Loucy (cell line): ENCODE measurements at regions not wholly inside any gene's neighbourhood (a gene's known extent, or its start where the extent isn't known, plus 50 kb on each side); places are given as distances from the start of the nearest gene placed in this dataset.

Experiments
- H2AFZ ChIP-seq: fragments of 200-600 bp; sonication (generic); 2 replicates; pipeline ENCODE4 v1.6.0; 2016; ENCODE audit warnings: antibody characterized with exemption, mild to moderate bottlenecking, low read length, moderate library complexity
- H3F3A ChIP-seq: fragments of 200-600 bp; 2 replicates; pipeline ENCODE4 v1.6.0; 2016; ENCODE audit warnings: antibody characterized with exemption, low read depth, mild to moderate bottlenecking
- H3K27me3 ChIP-seq: fragments of 200-600 bp; sonication (generic); 2 replicates; pipeline ENCODE4 v1.6.1; 2014; ENCODE audit warnings: low read length, mild to moderate bottlenecking; ENCODE audit not compliant: insufficient read depth, poor library complexity, severe bottlenecking
- H3K36me3 ChIP-seq: fragments of 200-600 bp; sonication (generic); 2 replicates; pipeline ENCODE4 v1.6.1; 2016; ENCODE audit warnings: low read length; ENCODE audit not compliant: insufficient read depth
- H3K4me1 ChIP-seq: fragments of 200-600 bp; sonication (generic); 2 replicates; pipeline ENCODE4 v1.5.1; 2014; ENCODE audit warnings: low read length, mild to moderate bottlenecking; ENCODE audit not compliant: insufficient read depth, poor library complexity, severe bottlenecking
- H3K4me2 ChIP-seq: fragments of 200-600 bp; sonication (generic); 2 replicates; pipeline ENCODE4 v1.6.0; 2014; ENCODE audit warnings: antibody characterized with exemption, low read length, low read depth, mild to moderate bottlenecking; ENCODE audit not compliant: poor library complexity, severe bottlenecking
- H3K4me3 ChIP-seq: fragments of 200-600 bp; sonication (generic); 2 replicates; pipeline ENCODE4 v1.5.1; 2014; ENCODE audit warnings: low read length, mild to moderate bottlenecking, mixed read lengths; ENCODE audit not compliant: poor library complexity, severe bottlenecking
- H3K79me2 ChIP-seq: fragments of 200-600 bp; sonication (generic); 2 replicates; pipeline ENCODE4 v1.6.1; 2014; ENCODE audit warnings: low read length; ENCODE audit not compliant: insufficient read depth
- H3K9ac ChIP-seq: fragments of 200-600 bp; sonication (generic); 2 replicates; pipeline ENCODE4 v1.6.0; 2014; ENCODE audit warnings: mild to moderate bottlenecking, low read depth, low read length, moderate library complexity; ENCODE audit not compliant: poor library complexity, severe bottlenecking
- H3K9me2 ChIP-seq: fragments of 200-600 bp; sonication (generic); replicated peaks from 2 replicates; pipeline ENCODE4 v1.6.1; 2016; ENCODE audit warnings: low read depth, low read length, mixed read lengths
- H3K9me3 ChIP-seq: fragments of 200-600 bp; sonication (generic); 2 replicates; pipeline ENCODE4 v1.6.1; 2014; ENCODE audit warnings: mild to moderate bottlenecking, antibody characterized with exemption, low read length, low read depth; ENCODE audit not compliant: insufficient read depth
- H4K20me1 ChIP-seq: fragments of 200-600 bp; sonication (generic); 2 replicates; pipeline ENCODE4 v1.6.0; 2014; ENCODE audit warnings: antibody characterized with exemption, low read length, mild to moderate bottlenecking; ENCODE audit not compliant: insufficient read depth, poor library complexity, severe bottlenecking
- CTCF ChIP-seq: fragments of 200-600 bp; sonication (generic); conservative IDR thresholded peaks from 2 replicates; pipeline ENCODE4 v1.5.1; 2014; ENCODE audit warnings: mild to moderate bottlenecking, antibody characterized with exemption, low read length
- EZH2phosphoT487 ChIP-seq: fragments of 200-600 bp; IDR thresholded peaks from 2 replicates; pipeline ENCODE4 v1.6.1; 2018; ENCODE audit warnings: antibody characterized with exemption, mild to moderate bottlenecking, moderate library complexity, borderline replicate concordance

DNA sequence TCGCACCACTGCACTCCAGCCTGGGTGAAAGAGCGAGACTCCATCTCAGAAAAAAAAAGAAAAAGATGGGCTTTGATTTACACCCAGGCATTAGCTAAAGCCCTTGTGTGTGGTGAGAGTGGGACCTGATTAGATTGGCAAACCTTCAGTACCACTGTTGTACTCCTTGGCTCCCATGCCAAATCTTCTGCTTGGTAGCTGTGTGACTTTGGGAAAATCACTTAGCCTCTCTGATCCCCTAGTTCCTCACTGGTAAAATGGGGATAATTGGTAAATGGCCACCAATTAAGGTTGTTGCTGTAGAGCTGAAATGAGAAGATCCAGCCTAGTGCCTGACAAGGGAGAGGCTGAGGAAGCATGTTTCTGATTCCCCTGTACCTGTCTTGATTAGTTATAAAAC, 63.7 kb downstream of the SLC25A47 start:
- Histone ChIP-seq H3K4me2 (no peak overlapping the region), H3F3A (no peaks in the 10 kb centered on the region), H3K9me3 (no peaks in the 10 kb centered on the region), H3K9me2 (no peaks in the 10 kb centered on the region), H3K4me3 (no peak overlapping the region), H2AFZ (no peak overlapping the region), H3K27me3 (no peaks in the 10 kb centered on the region), H3K36me3 (no peaks in the 10 kb centered on the region), H3K79me2 (no peaks in the 10 kb centered on the region), H3K4me1 (peaks cover 47% of the 10 kb centered on the region), H4K20me1 (no peaks in the 10 kb centered on the region), H3K9ac (no peak overlapping the region)
- TF ChIP-seq CTCF: no peak
- TF ChIP-seq EZH2phosphoT487: no peak

DNA sequence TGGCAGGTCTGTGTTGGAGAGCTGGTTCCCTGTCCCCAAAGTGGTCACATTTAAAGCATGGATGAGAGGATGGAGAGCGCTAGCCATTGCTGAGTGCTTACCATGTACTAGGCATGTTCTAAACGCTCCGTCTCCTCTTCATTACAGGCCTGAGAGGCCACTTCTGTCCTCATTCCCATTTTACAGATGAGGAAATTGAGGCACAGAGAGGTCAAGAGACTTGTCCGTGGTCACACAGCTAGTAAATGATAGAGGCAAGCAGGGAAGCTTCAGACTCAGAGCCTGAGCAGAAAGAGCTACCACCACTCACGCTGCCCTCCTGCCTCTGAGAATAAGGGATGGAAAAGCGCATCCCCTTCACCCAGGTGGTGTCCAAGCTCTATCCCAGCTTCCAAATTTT, 64.3 kb downstream of the SLC25A47 start:
- Histone ChIP-seq H3K9ac (no peak overlapping the region), H3K79me2 (no peaks in the 10 kb centered on the region), H3K9me2 (no peaks in the 10 kb centered on the region), H3K27me3 (no peaks in the 10 kb centered on the region), H3K36me3 (no peaks in the 10 kb centered on the region), H2AFZ (no peak overlapping the region), H3K4me3 (no peak overlapping the region), H4K20me1 (no peaks in the 10 kb centered on the region), H3K4me1 (peaks cover 53% of the 10 kb centered on the region), H3K4me2 (no peak overlapping the region), H3K9me3 (no peaks in the 10 kb centered on the region), H3F3A (no peaks in the 10 kb centered on the region)
- no peak for TF ChIP-seq EZH2phosphoT487
- TF ChIP-seq CTCF: no peak

GRCh38 chr14:100388103-100389054, 65.2 kb downstream of the SLC25A47 start:
- Histone ChIP-seq H2AFZ (no peak overlapping the region), H3K9me2 (no peaks in the 10 kb centered on the region), H3K4me2 (no peak overlapping the region), H3K4me3 (no peak overlapping the region), H3F3A (no peaks in the 10 kb centered on the region), H4K20me1 (no peaks in the 10 kb centered on the region), H3K4me1 (peaks cover 58% of the 10 kb centered on the region), H3K36me3 (no peaks in the 10 kb centered on the region), H3K79me2 (no peaks in the 10 kb centered on the region), H3K9me3 (no peaks in the 10 kb centered on the region), H3K9ac (no peak overlapping the region), H3K27me3 (no peaks in the 10 kb centered on the region)
- TF ChIP-seq CTCF: no peak
- no peak for TF ChIP-seq EZH2phosphoT487
